ENCODE measurements at regions not wholly inside any gene's neighbourhood (a gene's known extent, or its start where the extent isn't known, plus 50 kb on each side); places are given as distances from the start of the nearest gene placed in this dataset.

DNA sequence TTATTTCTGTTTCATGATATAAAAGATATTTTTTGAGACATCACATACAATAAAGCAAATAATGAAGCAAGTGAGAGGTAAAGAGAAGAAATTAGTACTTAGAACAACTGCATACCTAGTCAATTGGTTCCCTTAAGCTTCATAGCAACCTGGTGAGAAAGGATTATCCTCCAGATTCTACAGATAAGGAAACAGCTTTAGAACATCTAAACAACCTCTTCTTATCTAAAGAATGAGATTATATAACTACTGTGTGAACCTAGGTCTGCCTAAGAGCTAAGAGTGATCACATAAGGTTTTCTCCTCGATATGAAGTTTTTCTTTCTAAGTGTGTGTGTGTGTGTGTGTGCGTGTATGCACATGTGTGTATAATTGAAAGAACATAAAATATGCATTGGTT, 265.1 kb downstream of the NOL4 start:
- Histone ChIP-seq H3K4me2 (ENCODE audit: low read length) (no peak overlapping the region), H3K36me3 (ENCODE audit: insufficient read depth, low read length) (no peaks in the 10 kb centered on the region), H3K9ac (ENCODE audit: low read length) (no peak overlapping the region), H3K4me3 (ENCODE audit: low read depth, low read length, poor library complexity, severe bottlenecking) (no peak overlapping the region), H3F3A (ENCODE audit: insufficient read depth, low read length) (no peaks in the 10 kb centered on the region), H3K9me2 (ENCODE audit: low read depth, low read length) (no peaks in the 10 kb centered on the region), H4K20me1 (ENCODE audit: insufficient read depth, low read length) (no peaks in the 10 kb centered on the region), H2AFZ (ENCODE audit: low read length) (no peak overlapping the region), H3K9me3 (ENCODE audit: low read length) (no peaks in the 10 kb centered on the region; the same call in 1 of the 2 replicates), H3K4me1 (ENCODE audit: insufficient read depth, low read length, severe bottlenecking) (peaks cover 26% of the 10 kb centered on the region), H3K79me2 (ENCODE audit: insufficient read depth, low read length) (no peaks in the 10 kb centered on the region), H3K27ac (ENCODE audit: low read depth, low read length, poor library complexity, severe bottlenecking) (no peak overlapping the region), H3K27me3 (ENCODE audit: insufficient read depth, low read length) (no peaks in the 10 kb centered on the region)
- TF ChIP-seq, protein P1, sequence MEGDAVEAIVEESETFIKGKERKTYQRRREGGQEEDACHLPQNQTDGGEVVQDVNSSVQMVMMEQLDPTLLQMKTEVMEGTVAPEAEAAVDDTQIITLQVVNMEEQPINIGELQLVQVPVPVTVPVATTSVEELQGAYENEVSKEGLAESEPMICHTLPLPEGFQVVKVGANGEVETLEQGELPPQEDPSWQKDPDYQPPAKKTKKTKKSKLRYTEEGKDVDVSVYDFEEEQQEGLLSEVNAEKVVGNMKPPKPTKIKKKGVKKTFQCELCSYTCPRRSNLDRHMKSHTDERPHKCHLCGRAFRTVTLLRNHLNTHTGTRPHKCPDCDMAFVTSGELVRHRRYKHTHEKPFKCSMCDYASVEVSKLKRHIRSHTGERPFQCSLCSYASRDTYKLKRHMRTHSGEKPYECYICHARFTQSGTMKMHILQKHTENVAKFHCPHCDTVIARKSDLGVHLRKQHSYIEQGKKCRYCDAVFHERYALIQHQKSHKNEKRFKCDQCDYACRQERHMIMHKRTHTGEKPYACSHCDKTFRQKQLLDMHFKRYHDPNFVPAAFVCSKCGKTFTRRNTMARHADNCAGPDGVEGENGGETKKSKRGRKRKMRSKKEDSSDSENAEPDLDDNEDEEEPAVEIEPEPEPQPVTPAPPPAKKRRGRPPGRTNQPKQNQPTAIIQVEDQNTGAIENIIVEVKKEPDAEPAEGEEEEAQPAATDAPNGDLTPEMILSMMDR (IDR thresholded peaks at IDR 0.05; ENCODE audit: low read length), result no peak
- no peak for TF ChIP-seq EZH2 (IDR thresholded peaks at IDR 0.05; ENCODE audit: borderline replicate concordance, low read length)

DNA sequence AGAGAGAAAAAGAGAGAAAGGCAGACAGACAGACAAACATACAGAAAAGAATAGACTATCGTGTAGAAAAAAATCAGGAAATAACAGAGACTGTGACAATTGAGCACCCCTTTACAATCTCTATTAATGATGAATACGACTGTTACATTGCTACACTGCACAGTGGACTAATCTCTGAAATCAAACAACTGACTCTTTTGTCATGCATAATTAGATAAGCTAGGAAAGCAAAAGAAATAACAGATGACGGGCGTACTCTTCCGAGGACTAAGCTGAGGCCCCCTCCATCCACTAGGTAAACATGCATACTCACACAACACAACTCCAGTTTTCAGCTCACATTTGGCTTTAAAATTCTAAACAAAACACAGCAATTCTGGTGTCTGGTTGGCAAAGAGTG, 267.0 kb downstream of the NOL4 start:
- Histone ChIP-seq H3K27ac (ENCODE audit: low read depth, low read length, poor library complexity, severe bottlenecking) (peak overlapping the region; percentile 24), H3K4me2 (ENCODE audit: low read length) (peak overlapping the region; percentile 29; the same call in 1 of the 2 replicates), H2AFZ (ENCODE audit: low read length) (peak overlapping the region; percentile 74; the same call in 1 of the 2 replicates), H3K4me3 (ENCODE audit: low read depth, low read length, poor library complexity, severe bottlenecking) (peak overlapping the region; percentile 36), H3K9me2 (ENCODE audit: low read depth, low read length) (no peaks in the 10 kb centered on the region), H4K20me1 (ENCODE audit: insufficient read depth, low read length) (no peaks in the 10 kb centered on the region), H3K79me2 (ENCODE audit: insufficient read depth, low read length) (no peaks in the 10 kb centered on the region), H3K9me3 (ENCODE audit: low read length) (no peaks in the 10 kb centered on the region; the same call in 1 of the 2 replicates), H3F3A (ENCODE audit: insufficient read depth, low read length) (no peaks in the 10 kb centered on the region), H3K27me3 (ENCODE audit: insufficient read depth, low read length) (no peaks in the 10 kb centered on the region), H3K4me1 (ENCODE audit: insufficient read depth, low read length, severe bottlenecking) (peaks cover 11% of the 10 kb centered on the region), H3K36me3 (ENCODE audit: insufficient read depth, low read length) (no peaks in the 10 kb centered on the region), H3K9ac (ENCODE audit: low read length) (peak overlapping the region; percentile 34)
- TF ChIP-seq, protein P1 (IDR thresholded peaks at IDR 0.05; ENCODE audit: low read length), result no peak
- TF ChIP-seq EZH2 (IDR thresholded peaks at IDR 0.05; ENCODE audit: borderline replicate concordance, low read length), result no peak

DNA sequence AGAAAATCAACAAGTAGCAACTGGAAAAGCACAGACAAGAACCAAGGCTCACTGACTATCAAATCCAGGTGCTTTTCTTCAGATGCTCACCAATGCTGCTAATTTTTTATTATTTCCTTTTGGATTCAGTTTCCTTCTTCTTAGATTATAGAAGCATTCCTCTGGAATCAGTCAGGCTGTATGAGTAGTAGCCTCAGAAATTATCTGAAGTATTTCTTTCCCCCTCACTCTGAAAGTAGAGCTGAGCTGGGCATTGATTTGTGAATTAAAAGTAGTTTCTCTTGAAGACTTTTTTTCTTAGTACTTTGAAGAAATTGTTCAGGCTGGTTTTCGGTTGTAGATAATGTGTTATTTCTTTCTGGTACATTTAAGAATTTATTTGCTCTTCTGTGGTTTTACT, 273.7 kb downstream of the NOL4 start:
- no peak for TF ChIP-seq EZH2 (IDR thresholded peaks at IDR 0.05; ENCODE audit: borderline replicate concordance, low read length)
- TF ChIP-seq, protein P1 (IDR thresholded peaks at IDR 0.05; ENCODE audit: low read length), result no peak
- no peaks in the 10 kb centered on the region for H3K27me3 ChIP-seq (ENCODE audit: insufficient read depth, low read length)
- H4K20me1 ChIP-seq (ENCODE audit: insufficient read depth, low read length), result no peaks in the 10 kb centered on the region
- H3K36me3 ChIP-seq (ENCODE audit: insufficient read depth, low read length), result no peaks in the 10 kb centered on the region
- H3K4me1 ChIP-seq (ENCODE audit: insufficient read depth, low read length, severe bottlenecking), result no peaks in the 10 kb centered on the region
- no peak overlapping the region for H3K27ac ChIP-seq (ENCODE audit: low read depth, low read length, poor library complexity, severe bottlenecking)
- no peak overlapping the region for H3K9ac ChIP-seq (ENCODE audit: low read length)
- no peak overlapping the region for H2AFZ ChIP-seq (ENCODE audit: low read length)
- no peak overlapping the region for H3K4me2 ChIP-seq (ENCODE audit: low read length)
- H3K79me2 ChIP-seq (ENCODE audit: insufficient read depth, low read length), result no peaks in the 10 kb centered on the region
- no peak overlapping the region for H3K4me3 ChIP-seq (ENCODE audit: low read depth, low read length, poor library complexity, severe bottlenecking)
- H3F3A ChIP-seq (ENCODE audit: insufficient read depth, low read length), result no peaks in the 10 kb centered on the region
- H3K9me3 ChIP-seq (ENCODE audit: low read length), result no peaks in the 10 kb centered on the region
- H3K9me2 ChIP-seq (ENCODE audit: low read depth, low read length), result no peaks in the 10 kb centered on the region

All from OCI-LY1 (cell line).